Gastrocnemius medialis (tissue), 4 donors: ENCODE measurements at regions not wholly inside any gene's neighbourhood (a gene's known extent, or its start where the extent isn't known, plus 50 kb on each side); places are given as distances from the start of the nearest gene placed in this dataset.
"Not testable (repeated sequence)": the region's sequence is repeated elsewhere in the genome, so short reads cannot be mapped to it uniquely, and the experiment has no call there.

Experiments used
- CTCF ChIP-seq, 5 experiments: fragments of 450-650 bp in 3 of 5; fragments of 200-600 bp in 2 of 5; sonication (generic) in 2 of 5; IDR thresholded peaks in 4 of 5; conservative IDR thresholded peaks in 1 of 5; 1 replicate in 4 of 5; 2 replicates in 1 of 5; pipeline ENCODE4 v1.5.1; 2016 to 2019; ENCODE audit warnings: antibody characterized with exemption in 5 of 5, mild to moderate bottlenecking in 3 of 5, moderate library complexity in 3 of 5
- POLR2A ChIP-seq, 2 donors: fragments of 450-650 bp; IDR thresholded peaks; one replicate each; pipeline ENCODE4 v1.6.1; 2017; ENCODE audit warnings: antibody characterized with exemption in 2 of 2, mild to moderate bottlenecking in 2 of 2, moderate library complexity in 2 of 2

- TF ChIP-seq POLR2A (IDR thresholded peaks at IDR 0.05); CTCF (IDR thresholded peaks at IDR 0.05 in 4 of 5, conservative IDR thresholded peaks at IDR 0.05 in 1 of 5): not testable (repeated sequence)
These were observed 130.2 kb downstream of the IGLL1 start for GRCh38 chr22:23449748-23450433.
